ENCODE measurements at regions not wholly inside any gene's neighbourhood (a gene's known extent, or its start where the extent isn't known, plus 50 kb on each side); places are given as distances from the start of the nearest gene placed in this dataset.

- Histone ChIP-seq H3K36me3 (ENCODE audit: control insufficient read depth in 2 of 3, insufficient read depth in 3 of 3, low read length in 3 of 3) (no peaks in the 10 kb centered on the region), H3K9me3 (ENCODE audit: control insufficient read depth in 2 of 3, low read length in 3 of 3) (no peaks in the 10 kb centered on the region), H3K27me3 (ENCODE audit: control insufficient read depth in 2 of 2, insufficient read depth in 2 of 2, low read length in 2 of 2) (no peaks in the 10 kb centered on the region), H3K4me3 (ENCODE audit: low read length) (no peak overlapping the region), H3K27ac (ENCODE audit: low read depth, low read length) (no peak overlapping the region), H3K4me1 (ENCODE audit: control insufficient read depth in 2 of 2, insufficient read depth in 2 of 2, low read length in 2 of 2) (no peaks in the 10 kb centered on the region)
- Mint-ChIP-seq H3K36me3 (no peaks in the 10 kb centered on the region), H3K4me1 (no peaks in the 10 kb centered on the region), H3K9me3 (no peaks in the 10 kb centered on the region), H3K4me3 (no peak overlapping the region), H3K27me3 (peaks cover 6 to 25% (median 18%) of the 10 kb centered on the region in 5 donors), H3K27ac (no peak overlapping the region)
- intact Hi-C loops (cut with micrococcal nuclease), result no loop called here
- POLR2A ChIA-PET, result no interaction called here
- no peak for DNase-seq
- no peak for ATAC-seq
- CTCF ChIA-PET, result no interaction called here
These were observed 175.6 kb upstream of the RASGRP1 start for GRCh38 chr15:38740206-38740605.

GRCh38 chr15:38743147-38743546 is 178.5 kb upstream of the RASGRP1 start:
- H3K4me1 Mint-ChIP-seq, result no peaks in the 10 kb centered on the region
- DNase-seq, result no peak
- H3K9me3 Mint-ChIP-seq, result no peaks in the 10 kb centered on the region
- Histone ChIP-seq H3K27ac (ENCODE audit: low read depth, low read length) (no peak overlapping the region), H3K4me3 (ENCODE audit: low read length) (no peak overlapping the region), H3K9me3 (ENCODE audit: control insufficient read depth in 2 of 3, low read length in 3 of 3) (no peaks in the 10 kb centered on the region), H3K36me3 (ENCODE audit: control insufficient read depth in 2 of 3, insufficient read depth in 3 of 3, low read length in 3 of 3) (no peaks in the 10 kb centered on the region), H3K27me3 (ENCODE audit: control insufficient read depth in 2 of 2, insufficient read depth in 2 of 2, low read length in 2 of 2) (no peaks in the 10 kb centered on the region), H3K4me1 (ENCODE audit: control insufficient read depth in 2 of 2, insufficient read depth in 2 of 2, low read length in 2 of 2) (no peaks in the 10 kb centered on the region)
- peaks cover 5 to 26% (median 10%) of the 10 kb centered on the region in 5 donors for H3K27me3 Mint-ChIP-seq
- ChIA-PET CTCF (no interaction called here), POLR2A (no interaction called here)
- no peaks in the 10 kb centered on the region for H3K36me3 Mint-ChIP-seq
- ATAC-seq, result no peak
- intact Hi-C loops (cut with micrococcal nuclease), result no loop called here
- no peak overlapping the region for H3K27ac Mint-ChIP-seq
- no peak overlapping the region for H3K4me3 Mint-ChIP-seq

- no peak overlapping the region for H3K4me3 ChIP-seq (ENCODE audit: low read length)
- no peaks in the 10 kb centered on the region for H3K27me3 ChIP-seq (ENCODE audit: control insufficient read depth in 2 of 2, insufficient read depth in 2 of 2, low read length in 2 of 2)
- H3K4me1 ChIP-seq (ENCODE audit: control insufficient read depth in 2 of 2, insufficient read depth in 2 of 2, low read length in 2 of 2), result no peaks in the 10 kb centered on the region
- H3K36me3 ChIP-seq (ENCODE audit: control insufficient read depth in 2 of 3, insufficient read depth in 3 of 3, low read length in 3 of 3), result no peaks in the 10 kb centered on the region
- CTCF ChIA-PET, result no interaction called here
- POLR2A ChIA-PET, result no interaction called here
- no peaks in the 10 kb centered on the region for H3K36me3 Mint-ChIP-seq
- intact Hi-C loops (cut with micrococcal nuclease), result no loop called here
- H3K27me3 Mint-ChIP-seq, result peaks cover 0 to 25% (median 10%) of the 10 kb centered on the region in 5 donors
- no peaks in the 10 kb centered on the region for H3K9me3 Mint-ChIP-seq
- no peak overlapping the region for H3K4me3 Mint-ChIP-seq
- no peak for ATAC-seq
- no peaks in the 10 kb centered on the region for H3K9me3 ChIP-seq (ENCODE audit: control insufficient read depth in 2 of 3, low read length in 3 of 3)
- H3K27ac Mint-ChIP-seq, result no peak overlapping the region
- H3K27ac ChIP-seq (ENCODE audit: low read depth, low read length), result no peak overlapping the region
- no peaks in the 10 kb centered on the region for H3K4me1 Mint-ChIP-seq
- DNase-seq, result no peak
These were observed 180.5 kb upstream of the RASGRP1 start for GRCh38 chr15:38745126-38745525.

GRCh38 chr15:38745626-38746025 is 181.0 kb upstream of the RASGRP1 start:
- Mint-ChIP-seq H3K27me3 (peaks cover 0 to 25% (median 10%) of the 10 kb centered on the region in 5 donors), H3K4me3 (no peak overlapping the region), H3K36me3 (no peaks in the 10 kb centered on the region), H3K9me3 (no peaks in the 10 kb centered on the region), H3K27ac (no peak overlapping the region), H3K4me1 (no peaks in the 10 kb centered on the region)
- Histone ChIP-seq H3K4me1 (ENCODE audit: control insufficient read depth in 2 of 2, insufficient read depth in 2 of 2, low read length in 2 of 2) (no peaks in the 10 kb centered on the region), H3K27me3 (ENCODE audit: control insufficient read depth in 2 of 2, insufficient read depth in 2 of 2, low read length in 2 of 2) (no peaks in the 10 kb centered on the region), H3K4me3 (ENCODE audit: low read length) (no peak overlapping the region), H3K9me3 (ENCODE audit: control insufficient read depth in 2 of 3, low read length in 3 of 3) (no peaks in the 10 kb centered on the region), H3K27ac (ENCODE audit: low read depth, low read length) (no peak overlapping the region), H3K36me3 (ENCODE audit: control insufficient read depth in 2 of 3, insufficient read depth in 3 of 3, low read length in 3 of 3) (no peaks in the 10 kb centered on the region)
- intact Hi-C loops (cut with micrococcal nuclease), result no loop called here
- CTCF ChIA-PET, result no interaction called here
- POLR2A ChIA-PET, result no interaction called here
- ATAC-seq, result no peak
- DNase-seq, result no peak

- CTCF ChIA-PET, result no interaction called here
- no peak for ATAC-seq
- intact Hi-C loops (cut with micrococcal nuclease), result no loop called here
These were observed 181.6 kb upstream of the RASGRP1 start for GRCh38 chr15:38746211-38746610.

GRCh38 chr15:38748710-38749109 is 184.1 kb upstream of the RASGRP1 start:
- no peak overlapping the region for H3K27ac Mint-ChIP-seq
- ChIA-PET POLR2A (no interaction called here), CTCF (no interaction called here)
- peaks cover 15 to 35% (median 20%) of the 10 kb centered on the region in 5 donors for H3K27me3 Mint-ChIP-seq
- H3K4me1 Mint-ChIP-seq, result no peaks in the 10 kb centered on the region
- no peaks in the 10 kb centered on the region for H3K9me3 Mint-ChIP-seq
- Histone ChIP-seq H3K9me3 (ENCODE audit: control insufficient read depth in 2 of 3, low read length in 3 of 3) (no peaks in the 10 kb centered on the region), H3K4me1 (ENCODE audit: control insufficient read depth in 2 of 2, insufficient read depth in 2 of 2, low read length in 2 of 2) (no peaks in the 10 kb centered on the region), H3K36me3 (ENCODE audit: control insufficient read depth in 2 of 3, insufficient read depth in 3 of 3, low read length in 3 of 3) (no peaks in the 10 kb centered on the region), H3K4me3 (ENCODE audit: low read length) (no peak overlapping the region), H3K27ac (ENCODE audit: low read depth, low read length) (no peak overlapping the region), H3K27me3 (ENCODE audit: control insufficient read depth in 2 of 2, insufficient read depth in 2 of 2, low read length in 2 of 2) (no peaks in the 10 kb centered on the region)
- H3K4me3 Mint-ChIP-seq, result no peak overlapping the region
- H3K36me3 Mint-ChIP-seq, result no peaks in the 10 kb centered on the region
- DNase-seq (no peak), ATAC-seq (no peak)
- intact Hi-C loops (cut with micrococcal nuclease), result no loop called here

More at GRCh38 chr15:38746211-38746610, 181.6 kb upstream of the RASGRP1 start:
- no peaks in the 10 kb centered on the region for H3K27me3 ChIP-seq (ENCODE audit: control insufficient read depth in 2 of 2, insufficient read depth in 2 of 2, low read length in 2 of 2)
- H3K9me3 ChIP-seq (ENCODE audit: control insufficient read depth in 2 of 3, low read length in 3 of 3), result no peaks in the 10 kb centered on the region
- Mint-ChIP-seq H3K27me3 (peaks cover 2 to 29% (median 14%) of the 10 kb centered on the region in 5 donors), H3K36me3 (no peaks in the 10 kb centered on the region), H3K4me3 (no peak overlapping the region), H3K9me3 (no peaks in the 10 kb centered on the region), H3K27ac (no peak overlapping the region), H3K4me1 (no peaks in the 10 kb centered on the region)
- H3K4me3 ChIP-seq (ENCODE audit: low read length), result no peak overlapping the region
- no peak overlapping the region for H3K27ac ChIP-seq (ENCODE audit: low read depth, low read length)
- H3K4me1 ChIP-seq (ENCODE audit: control insufficient read depth in 2 of 2, insufficient read depth in 2 of 2, low read length in 2 of 2), result no peaks in the 10 kb centered on the region
- DNase-seq, result no peak
- no peaks in the 10 kb centered on the region for H3K36me3 ChIP-seq (ENCODE audit: control insufficient read depth in 2 of 3, insufficient read depth in 3 of 3, low read length in 3 of 3)
- POLR2A ChIA-PET, result no interaction called here

- H3K9me3 Mint-ChIP-seq, result peaks cover 0 to 1% (median 0%) of the 10 kb centered on the region in 11 donors
- Histone ChIP-seq H3K27ac (ENCODE audit: low read depth, low read length) (no peak overlapping the region), H3K9me3 (ENCODE audit: control insufficient read depth in 2 of 3, low read length in 3 of 3) (no peaks in the 10 kb centered on the region), H3K4me3 (ENCODE audit: low read length) (no peak overlapping the region), H3K36me3 (ENCODE audit: control insufficient read depth in 2 of 3, insufficient read depth in 3 of 3, low read length in 3 of 3) (no peaks in the 10 kb centered on the region), H3K4me1 (ENCODE audit: control insufficient read depth in 2 of 2, insufficient read depth in 2 of 2, low read length in 2 of 2) (no peaks in the 10 kb centered on the region), H3K27me3 (ENCODE audit: control insufficient read depth in 2 of 2, insufficient read depth in 2 of 2, low read length in 2 of 2) (no peaks in the 10 kb centered on the region)
- no peak for DNase-seq
- peaks cover 23 to 45% (median 31%) of the 10 kb centered on the region in 5 donors for H3K27me3 Mint-ChIP-seq
- intact Hi-C loops (cut with micrococcal nuclease), result no loop called here
- no peak overlapping the region for H3K4me3 Mint-ChIP-seq
- H3K36me3 Mint-ChIP-seq, result no peaks in the 10 kb centered on the region
- ChIA-PET CTCF (no interaction called here), POLR2A (no interaction called here)
- H3K27ac Mint-ChIP-seq, result no peak overlapping the region
- ATAC-seq, result no peak
- H3K4me1 Mint-ChIP-seq, result peaks cover 0 to 2% (median 0%) of the 10 kb centered on the region in 7 donors
These were observed 186.2 kb upstream of the RASGRP1 start for GRCh38 chr15:38750786-38751185.
